Stimulated activated CD4-positive, alpha-beta T cell treated with anti-CD3 and anti-CD28 coated beads, Interleukin-2, amount 100 ng/mL, for 24 hours (primary cell): ENCODE measurements at regions not wholly inside any gene's neighbourhood (a gene's known extent, or its start where the extent isn't known, plus 50 kb on each side); places are given as distances from the start of the nearest gene placed in this dataset.
"Not testable (repeated sequence)": the region's sequence is repeated elsewhere in the genome, so short reads cannot be mapped to it uniquely, and the experiment has no call there.

Experiments used
- DNase-seq, 2 donors: peaks; one replicate each; pipeline ENCODE4 v3.0.0-alpha.2; 2020

GRCh38 chr7:17559388-17559787 lies 260.9 kb downstream of the AHR start:
- DNase-seq = no peak

DNA sequence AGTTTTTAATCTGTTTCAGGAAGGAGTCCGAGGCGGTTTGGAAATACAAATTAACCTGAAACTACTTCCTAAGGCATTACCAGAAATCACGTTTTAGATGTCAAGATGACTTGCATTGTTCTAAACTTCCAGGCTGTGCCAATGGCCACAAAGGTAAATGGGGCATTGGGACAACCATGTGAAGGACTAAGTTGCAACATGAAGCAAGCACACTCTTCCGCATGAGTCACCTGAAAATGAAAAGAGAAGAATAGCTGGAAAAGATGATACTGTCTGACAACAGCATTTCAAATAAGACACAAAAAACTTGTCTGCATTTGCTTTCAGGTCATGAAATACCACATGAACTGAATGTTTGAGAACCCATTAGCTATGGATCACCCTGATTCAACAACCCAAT lies 262.1 kb downstream of the AHR start:
- DNase-seq = no peak

GRCh38 chr7:17560966-17561365 lies 262.5 kb downstream of the AHR start:
- no peak for DNase-seq

DNA sequence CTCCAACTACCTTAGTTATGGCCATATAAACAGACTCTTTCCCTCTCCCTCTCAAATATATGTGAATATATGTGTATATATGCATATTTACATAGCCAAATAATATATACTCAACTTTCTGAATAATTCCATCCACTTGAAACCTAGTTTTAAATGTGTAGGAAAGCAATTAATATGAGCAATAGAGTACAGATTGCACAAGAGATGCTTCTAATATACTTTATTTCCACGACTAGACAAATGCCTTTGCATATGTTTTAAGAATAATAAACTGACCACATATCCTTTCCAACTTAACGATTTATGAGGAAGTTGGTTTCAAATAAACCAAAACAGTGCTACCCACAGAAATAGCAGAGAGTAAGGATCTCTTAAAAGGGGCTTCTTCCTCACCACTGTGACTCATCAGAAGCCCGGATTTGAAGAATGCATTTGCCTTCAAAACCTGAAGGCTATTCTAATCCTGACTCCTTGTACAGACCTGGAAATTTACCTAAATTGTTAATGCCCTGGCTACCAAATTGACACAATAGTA lies 266.3 kb downstream of the AHR start:
- no peak for DNase-seq

GRCh38 chr7:17580141-17580540 lies 281.7 kb downstream of the AHR start:
- no peak for DNase-seq

DNA sequence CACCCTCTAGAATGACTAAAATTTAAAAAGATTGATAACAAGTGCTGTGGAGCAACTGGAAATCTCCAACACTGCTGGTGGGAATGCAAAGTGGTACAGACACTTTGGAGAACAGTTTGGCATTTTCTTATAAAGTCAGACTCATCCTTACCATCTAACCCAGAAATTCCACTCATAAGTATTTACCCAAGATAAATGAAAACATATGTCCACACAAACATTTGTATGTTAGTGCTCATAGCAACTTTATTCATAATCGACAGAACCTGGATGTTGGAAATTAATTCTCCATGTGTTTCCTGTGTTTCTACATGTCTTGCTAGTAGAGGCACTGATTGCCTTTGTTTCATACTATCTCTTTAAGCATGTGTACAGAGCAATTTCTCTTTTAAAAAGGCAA lies 282.4 kb downstream of the AHR start:
- DNase-seq = no peak

DNA sequence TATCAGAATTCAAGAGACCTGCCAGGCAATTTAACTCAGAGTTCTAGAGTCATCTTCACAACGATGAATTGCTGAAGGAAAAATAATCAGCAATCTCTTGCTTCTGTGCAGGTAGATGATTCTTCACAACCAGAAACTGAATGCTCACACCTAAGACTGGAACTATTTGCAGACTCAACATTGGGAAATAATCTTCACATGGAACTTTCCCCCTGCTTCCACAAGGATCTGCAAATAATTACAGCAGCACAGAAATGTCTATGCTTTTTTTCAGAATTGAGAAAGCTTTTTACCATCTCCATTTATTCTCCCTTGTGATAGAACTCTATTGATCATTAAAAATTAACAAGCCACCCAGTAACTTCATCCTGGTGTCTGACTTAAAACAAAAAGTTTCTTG lies 282.8 kb downstream of the AHR start:
- DNase-seq = no peak

DNA sequence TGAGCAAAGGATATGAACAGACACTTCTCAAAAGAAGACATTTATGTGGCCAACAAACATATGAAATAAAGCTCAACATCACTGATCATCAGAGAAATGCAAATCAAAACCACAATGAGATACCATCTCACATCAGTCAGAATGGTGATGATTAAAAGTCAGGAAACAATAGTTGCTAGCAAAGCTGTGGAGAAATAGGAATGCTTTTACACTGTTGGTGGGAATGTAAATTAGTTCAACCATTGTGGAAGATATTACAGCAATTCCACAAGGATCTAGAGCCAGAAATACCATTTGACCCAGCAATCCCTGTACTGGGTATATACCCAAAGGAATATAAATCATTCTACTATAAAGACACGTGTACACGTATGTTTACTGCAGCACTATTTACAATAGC lies 284.2 kb downstream of the AHR start:
- not testable (repeated sequence) for DNase-seq

GRCh38 chr7:17583786-17584185 lies 285.3 kb downstream of the AHR start:
- no peak for DNase-seq

DNA sequence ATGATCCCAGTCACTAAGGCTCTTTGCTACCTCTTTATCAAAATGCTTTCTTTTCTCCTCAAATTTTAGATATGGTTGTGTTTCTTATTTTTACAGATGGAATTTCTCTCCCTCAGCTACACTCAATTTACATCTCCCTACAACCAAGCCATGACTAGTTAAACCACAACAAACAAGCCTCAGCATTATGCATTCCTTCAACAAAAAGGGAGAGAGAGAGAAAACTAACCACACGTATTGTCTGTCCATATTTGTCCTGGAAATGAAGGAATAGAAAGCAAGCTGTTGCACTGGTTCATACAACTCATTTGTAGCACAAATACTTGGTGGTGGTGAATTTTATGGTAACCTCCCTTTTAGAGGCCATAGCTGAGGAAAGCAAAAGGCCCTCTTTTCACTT lies 286.4 kb downstream of the AHR start:
- DNase-seq = no peak

- no peak for DNase-seq
These were observed 288.3 kb downstream of the AHR start for GRCh38 chr7:17586711-17587110.

GRCh38 chr7:17588730-17589129 lies 290.3 kb downstream of the AHR start:
- DNase-seq = no peak

DNA sequence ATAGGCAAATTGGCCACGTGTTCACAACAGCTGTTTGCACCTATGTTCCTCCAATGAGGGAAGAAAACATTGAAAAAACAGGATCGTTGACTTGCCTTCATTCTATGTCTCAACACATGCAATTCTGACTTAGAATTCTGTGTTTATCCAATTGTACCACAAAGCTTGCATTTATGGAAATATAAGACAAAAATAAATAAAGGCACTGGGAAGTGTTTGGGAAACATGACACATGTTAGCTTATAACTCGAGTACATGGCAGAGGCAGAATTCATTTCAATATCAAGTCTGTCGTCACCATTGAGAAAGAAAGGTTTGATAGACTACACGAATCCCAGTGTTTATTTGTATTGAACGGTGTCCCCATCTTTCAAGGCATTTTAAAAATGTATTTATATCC lies 291.2 kb downstream of the AHR start:
- no peak for DNase-seq

GRCh38 chr7:17590221-17590620 lies 291.8 kb downstream of the AHR start:
- no peak for DNase-seq

- DNase-seq = no peak
These were observed 295.5 kb downstream of the AHR start for GRCh38 chr7:17593819-17594419.

- no peak for DNase-seq
These were observed 297.1 kb downstream of the AHR start for GRCh38 chr7:17595546-17595945.

DNA sequence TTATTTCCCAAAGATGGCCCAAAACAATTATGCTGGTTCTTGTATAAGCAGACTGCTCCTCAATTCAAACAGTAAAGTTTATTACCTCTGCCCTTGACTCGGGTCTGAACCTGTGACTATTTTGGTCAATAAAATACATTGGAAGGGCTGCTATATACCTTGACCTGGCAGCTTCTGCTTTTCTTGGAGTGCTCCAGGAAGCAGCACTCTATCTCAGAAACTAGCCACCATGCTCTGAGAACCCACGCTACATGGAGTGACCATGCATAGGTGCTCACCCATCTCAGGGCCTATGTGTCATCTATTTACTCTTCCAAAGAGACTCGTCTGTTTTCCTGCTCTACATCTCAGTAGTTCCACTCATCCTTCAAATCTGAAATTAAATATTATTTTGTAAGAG lies 299.9 kb downstream of the AHR start:
- no peak for DNase-seq

DNA sequence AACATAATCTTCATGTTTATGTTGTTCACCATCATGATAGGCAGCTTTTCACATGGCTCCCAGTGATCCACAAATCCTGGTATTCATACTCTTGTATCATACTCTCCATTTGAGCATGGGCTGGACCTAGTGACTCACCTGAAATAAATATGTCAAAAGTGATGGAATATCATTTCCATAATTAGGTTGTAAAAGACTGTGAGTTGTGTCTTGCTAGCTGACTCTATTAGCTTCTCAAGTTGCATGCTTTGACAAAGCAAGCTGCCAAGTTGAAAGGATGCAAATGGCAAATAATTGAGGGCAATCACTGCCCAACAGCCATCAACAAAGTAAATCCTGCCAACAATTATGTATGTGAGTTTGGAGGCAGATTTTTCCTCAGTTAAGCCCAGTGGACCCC lies 300.4 kb downstream of the AHR start:
- no peak for DNase-seq

DNA sequence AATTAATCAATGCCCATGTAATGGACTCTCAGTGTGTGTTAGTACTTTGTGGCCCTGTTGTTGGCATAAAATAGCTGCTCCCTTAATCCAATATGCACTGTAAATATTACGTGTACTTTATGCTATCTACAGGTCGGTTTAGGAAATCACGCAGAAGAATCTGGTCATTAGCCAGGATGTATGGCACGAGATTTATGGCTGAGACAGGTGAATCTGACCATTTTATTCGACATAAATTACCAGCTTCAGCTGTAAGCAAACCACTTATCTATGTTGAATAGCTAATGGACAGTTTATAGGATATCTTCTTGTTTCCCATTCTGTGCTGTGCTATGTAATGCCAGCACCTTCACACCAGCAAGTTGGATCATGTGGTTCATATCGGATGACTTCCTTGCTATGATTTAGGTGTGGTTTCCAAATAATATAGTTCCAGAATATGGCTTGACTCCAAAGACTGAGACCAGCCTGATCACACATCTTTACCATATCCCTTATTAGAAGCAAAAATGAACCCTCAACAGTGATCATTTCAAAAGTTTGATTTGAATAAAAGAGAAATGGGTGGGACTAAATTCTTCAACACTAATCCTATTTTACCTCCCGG lies 301.4 kb downstream of the AHR start:
- DNase-seq = no peak

GRCh38 chr7:17600340-17600752 lies 301.9 kb downstream of the AHR start:
- no peak for DNase-seq

GRCh38 chr7:17601921-17602320 lies 303.5 kb downstream of the AHR start:
- no peak for DNase-seq

GRCh38 chr7:17608114-17608833 lies 309.8 kb downstream of the AHR start:
- no peak for DNase-seq

GRCh38 chr7:17611611-17612010 lies 313.2 kb downstream of the AHR start:
- DNase-seq = no peak

DNA sequence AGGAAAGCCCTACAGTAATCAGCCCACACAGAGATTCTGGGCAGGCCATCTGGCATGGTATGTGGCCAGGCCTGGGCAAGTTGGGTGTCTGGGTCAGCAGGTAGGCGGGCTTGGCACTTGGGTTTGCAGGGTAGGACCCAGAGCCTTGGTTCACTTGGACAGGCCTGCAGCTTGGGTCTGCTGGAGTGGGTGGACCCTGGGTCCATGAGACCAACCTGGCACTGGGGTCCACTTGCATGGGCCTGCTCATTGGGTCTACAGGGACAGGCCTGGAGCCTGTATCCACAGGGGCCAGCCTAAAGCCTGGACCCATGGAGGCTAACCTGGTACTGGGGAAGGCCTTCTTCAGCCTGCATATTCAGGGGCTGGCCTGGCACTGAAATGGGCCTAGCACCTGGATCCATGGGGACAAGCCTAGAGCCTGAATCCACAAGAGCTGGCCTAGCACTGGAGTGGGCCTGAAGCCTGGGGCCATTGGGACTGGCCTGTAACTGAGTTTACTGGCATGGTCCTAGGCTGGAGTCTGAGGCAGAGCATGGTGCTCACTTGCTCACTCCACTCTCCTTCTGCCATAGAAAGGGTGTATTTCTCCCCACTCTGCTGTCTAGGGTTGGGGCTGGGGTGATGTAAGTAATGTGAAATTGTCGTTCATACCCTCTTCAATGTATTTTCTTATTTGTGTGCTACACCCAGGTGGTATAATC lies 315.0 kb downstream of the AHR start:
- no peak for DNase-seq
